ENCODE measurements at regions not wholly inside any gene's neighbourhood (a gene's known extent, or its start where the extent isn't known, plus 50 kb on each side); places are given as distances from the start of the nearest gene placed in this dataset.

DNA sequence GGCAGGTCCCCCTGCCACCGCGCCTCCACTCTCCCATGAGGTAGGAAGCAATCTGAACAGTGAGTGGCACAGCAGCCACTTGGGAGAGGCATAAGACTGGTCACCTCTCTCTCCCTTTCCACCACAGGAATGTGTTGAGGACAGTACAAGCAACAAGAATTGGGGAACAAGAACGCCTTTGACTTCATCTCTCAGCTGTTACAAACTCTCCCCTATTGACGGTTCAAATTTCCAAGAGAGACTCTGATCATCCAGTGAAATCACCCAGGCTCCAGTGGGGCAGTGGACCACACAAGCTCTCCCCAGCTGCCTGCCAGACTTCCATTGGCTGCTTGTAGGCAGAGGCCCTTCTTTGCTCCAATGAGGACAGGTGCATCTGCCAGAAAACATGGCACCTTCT is 249.9 kb upstream of the JUN start:
- no peak for TF ChIP-seq POLR2AphosphoS5 (IDR thresholded peaks at IDR 0.05; ENCODE audit: insufficient read depth in 1 of 2, low read depth in 1 of 2)
- no peak for TF ChIP-seq POLR2A (IDR thresholded peaks at IDR 0.05)
- TF ChIP-seq, protein P1, sequence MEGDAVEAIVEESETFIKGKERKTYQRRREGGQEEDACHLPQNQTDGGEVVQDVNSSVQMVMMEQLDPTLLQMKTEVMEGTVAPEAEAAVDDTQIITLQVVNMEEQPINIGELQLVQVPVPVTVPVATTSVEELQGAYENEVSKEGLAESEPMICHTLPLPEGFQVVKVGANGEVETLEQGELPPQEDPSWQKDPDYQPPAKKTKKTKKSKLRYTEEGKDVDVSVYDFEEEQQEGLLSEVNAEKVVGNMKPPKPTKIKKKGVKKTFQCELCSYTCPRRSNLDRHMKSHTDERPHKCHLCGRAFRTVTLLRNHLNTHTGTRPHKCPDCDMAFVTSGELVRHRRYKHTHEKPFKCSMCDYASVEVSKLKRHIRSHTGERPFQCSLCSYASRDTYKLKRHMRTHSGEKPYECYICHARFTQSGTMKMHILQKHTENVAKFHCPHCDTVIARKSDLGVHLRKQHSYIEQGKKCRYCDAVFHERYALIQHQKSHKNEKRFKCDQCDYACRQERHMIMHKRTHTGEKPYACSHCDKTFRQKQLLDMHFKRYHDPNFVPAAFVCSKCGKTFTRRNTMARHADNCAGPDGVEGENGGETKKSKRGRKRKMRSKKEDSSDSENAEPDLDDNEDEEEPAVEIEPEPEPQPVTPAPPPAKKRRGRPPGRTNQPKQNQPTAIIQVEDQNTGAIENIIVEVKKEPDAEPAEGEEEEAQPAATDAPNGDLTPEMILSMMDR (IDR thresholded peaks at IDR 0.05): no peak
- intact Hi-C loops (cut with DNase I): no loop called here

DNA sequence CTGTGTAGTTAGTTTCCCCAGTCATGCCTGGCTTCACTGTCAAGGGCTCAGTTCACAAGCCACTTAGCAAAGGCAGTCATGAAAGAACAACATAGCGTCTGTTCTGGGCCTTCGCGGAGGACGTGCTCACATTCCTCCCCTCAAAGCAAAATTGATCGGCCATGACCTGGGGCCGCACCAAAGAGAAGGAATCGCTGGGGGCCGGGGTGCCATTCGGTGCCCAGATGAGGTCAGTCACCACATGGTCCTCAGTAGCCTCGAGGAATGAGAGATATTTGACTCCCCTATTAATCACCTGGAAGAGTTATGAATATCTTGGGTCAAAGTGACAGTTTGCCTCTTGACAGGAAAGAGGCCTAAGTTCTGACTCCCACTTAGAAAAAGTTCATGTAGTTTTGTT is 251.1 kb upstream of the JUN start:
- H3K4me1 ChIP-seq: no peaks in the 10 kb centered on the region
- H3K36me3 ChIP-seq: no peaks in the 10 kb centered on the region
- H3K27me3 ChIP-seq: no peaks in the 10 kb centered on the region
- TF ChIP-seq POLR2A (IDR thresholded peaks at IDR 0.05) (no peak), POLR2AphosphoS5 (IDR thresholded peaks at IDR 0.05; ENCODE audit: insufficient read depth in 1 of 2, low read depth in 1 of 2) (no peak)
- TF ChIP-seq, protein P1 (IDR thresholded peaks at IDR 0.05): no peak
- DNase-seq (ENCODE audit: extremely low spot score in 2 of 2): no peak
- no peaks in the 10 kb centered on the region for H3K9me3 ChIP-seq
- intact Hi-C loops (cut with DNase I): no loop called here
- no peak overlapping the region for H3K27ac ChIP-seq
- no peak overlapping the region for H3K4me3 ChIP-seq

More for the DNA sequence above, 249.9 kb upstream of the JUN start:
- H3K27ac ChIP-seq: no peak overlapping the region
- no peak overlapping the region for H3K4me3 ChIP-seq
- no peak for DNase-seq (ENCODE audit: extremely low spot score in 2 of 2)
- no peaks in the 10 kb centered on the region for H3K9me3 ChIP-seq
- no peaks in the 10 kb centered on the region for H3K27me3 ChIP-seq
- no peaks in the 10 kb centered on the region for H3K4me1 ChIP-seq
- H3K36me3 ChIP-seq: no peaks in the 10 kb centered on the region

DNA sequence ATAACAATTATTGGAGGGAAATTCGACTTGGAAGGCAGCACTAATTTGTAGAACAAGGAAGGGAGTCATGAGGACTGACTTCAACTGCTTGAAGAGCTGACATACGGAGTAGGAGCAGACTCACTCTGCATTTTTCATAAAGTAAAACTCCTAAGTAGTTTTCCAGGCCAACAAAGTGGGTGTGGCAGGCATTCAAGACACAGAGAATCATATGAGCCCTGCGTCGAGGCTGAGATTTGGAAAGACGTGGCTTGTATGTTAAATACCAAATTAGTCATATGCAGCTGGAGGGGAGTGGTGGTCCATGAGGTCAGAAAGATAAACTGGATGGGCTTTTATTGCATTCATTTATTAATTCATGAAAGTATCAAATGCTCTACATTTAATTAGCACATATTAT is 255.7 kb upstream of the JUN start:
- Histone ChIP-seq H3K36me3 (no peaks in the 10 kb centered on the region), H3K9me3 (no peaks in the 10 kb centered on the region)

DNA sequence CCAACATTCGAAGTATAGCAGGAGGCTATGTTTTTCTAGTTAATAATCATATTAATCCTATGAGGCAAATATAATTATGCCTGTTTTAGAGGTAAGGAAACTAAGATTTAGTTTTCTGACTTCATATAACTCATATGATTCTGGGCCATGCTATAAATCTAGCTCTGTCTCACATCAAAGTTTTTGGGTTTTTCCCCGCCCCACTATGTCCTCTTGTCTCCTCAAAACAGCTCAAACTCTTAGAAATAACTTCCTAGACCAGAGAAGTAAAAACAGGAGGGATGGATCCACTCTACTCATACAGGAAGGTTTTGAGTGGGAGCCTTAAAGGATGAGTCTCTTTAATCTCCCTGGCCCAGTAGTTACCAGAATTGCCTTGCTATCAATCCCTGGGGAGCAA is 256.4 kb upstream of the FGGY start:
- H3K4me3 ChIP-seq: no peak overlapping the region
- no peaks in the 10 kb centered on the region for H3K9me3 ChIP-seq
- DNase-seq (ENCODE audit: extremely low spot score in 2 of 2): no peak
- intact Hi-C loops (cut with DNase I): no loop called here
- no peaks in the 10 kb centered on the region for H3K36me3 ChIP-seq
- H3K4me1 ChIP-seq: peaks cover 36% of the 10 kb centered on the region
- H3K27ac ChIP-seq: peak overlapping the region; percentile 53
- no peaks in the 10 kb centered on the region for H3K27me3 ChIP-seq
- TF ChIP-seq, protein P1 (IDR thresholded peaks at IDR 0.05): no peak
- TF ChIP-seq POLR2AphosphoS5 (IDR thresholded peaks at IDR 0.05; ENCODE audit: insufficient read depth in 1 of 2, low read depth in 1 of 2): no peak
- no peak for TF ChIP-seq POLR2A (IDR thresholded peaks at IDR 0.05)

More for the DNA sequence above, 255.7 kb upstream of the JUN start:
- H3K4me3 ChIP-seq: no peak overlapping the region
- no peaks in the 10 kb centered on the region for H3K27me3 ChIP-seq
- DNase-seq (ENCODE audit: extremely low spot score in 2 of 2): no peak
- TF ChIP-seq POLR2A (IDR thresholded peaks at IDR 0.05) (no peak), POLR2AphosphoS5 (IDR thresholded peaks at IDR 0.05; ENCODE audit: insufficient read depth in 1 of 2, low read depth in 1 of 2) (no peak)
- TF ChIP-seq, protein P1 (IDR thresholded peaks at IDR 0.05): no peak
- H3K4me1 ChIP-seq: peaks cover 31% of the 10 kb centered on the region
- intact Hi-C loops (cut with DNase I): no loop called here
- H3K27ac ChIP-seq: no peak overlapping the region

DNA sequence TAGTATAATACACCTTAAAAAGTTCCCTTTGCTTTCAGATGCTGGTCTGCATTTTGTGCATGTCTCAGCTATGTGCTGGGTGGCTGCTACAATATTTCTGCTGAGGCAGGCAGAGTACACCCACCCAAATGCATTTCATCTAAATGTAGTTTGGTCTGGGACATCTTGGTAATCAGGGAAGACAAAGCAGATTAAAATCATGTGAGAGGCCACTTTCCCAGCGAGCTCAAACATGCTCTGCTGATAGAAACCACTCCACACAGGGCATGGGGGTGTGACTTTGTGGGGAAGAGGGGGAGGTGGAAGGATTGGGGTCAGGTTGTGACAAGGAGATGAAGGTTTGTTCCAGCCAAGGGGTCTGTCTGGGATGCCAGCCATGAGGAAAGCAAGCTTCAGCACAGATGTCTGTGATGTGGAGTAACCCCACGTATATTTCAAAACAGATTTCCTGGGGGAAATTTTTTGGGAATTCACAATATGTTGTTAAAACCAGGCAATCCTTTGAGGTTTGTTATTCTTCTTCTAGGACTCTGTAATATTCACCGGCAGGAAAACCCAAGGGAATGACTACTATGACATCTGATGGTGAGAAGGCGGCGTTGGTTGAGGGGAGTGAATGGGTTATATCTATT is 255.1 kb upstream of the FGGY start:
- no peak overlapping the region for H3K4me3 ChIP-seq
- H3K27ac ChIP-seq: peak overlapping the region; percentile 53
- H3K9me3 ChIP-seq: no peaks in the 10 kb centered on the region
- no peak for TF ChIP-seq POLR2A (IDR thresholded peaks at IDR 0.05)
- no peak for TF ChIP-seq POLR2AphosphoS5 (IDR thresholded peaks at IDR 0.05; ENCODE audit: insufficient read depth in 1 of 2, low read depth in 1 of 2)
- TF ChIP-seq, protein P1 (IDR thresholded peaks at IDR 0.05): no peak
- no peaks in the 10 kb centered on the region for H3K36me3 ChIP-seq
- intact Hi-C loops (cut with DNase I): no loop called here
- DNase-seq (ENCODE audit: extremely low spot score in 2 of 2): no peak
- no peaks in the 10 kb centered on the region for H3K27me3 ChIP-seq
- peaks cover 42% of the 10 kb centered on the region for H3K4me1 ChIP-seq
